ENCODE measurements at regions not wholly inside any gene's neighbourhood (a gene's known extent, or its start where the extent isn't known, plus 50 kb on each side); places are given as distances from the start of the nearest gene placed in this dataset.

GRCh38 chr10:130363051-130363450, 226.9 kb downstream of the GLRX3 start:
- no peaks in the 10 kb centered on the region for H3K36me3 ChIP-seq
- H3K27me3 ChIP-seq, result no peaks in the 10 kb centered on the region
- TF ChIP-seq CTCF (IDR thresholded peaks at IDR 0.05), result no peak
- no peak overlapping the region for H3K27ac ChIP-seq
- no peak overlapping the region for H3K4me3 ChIP-seq
- intact Hi-C loops (cut with DNase I), result no loop called here
- no peaks in the 10 kb centered on the region for H3K4me1 ChIP-seq
- no peak overlapping the region for H3K9ac ChIP-seq (ENCODE audit: low read depth in 2 of 2, low read length in 2 of 2)
- H3K9me3 ChIP-seq, result no peaks in the 10 kb centered on the region
- DNase-seq, result no peak

- Histone ChIP-seq H3K9me3 (no peaks in the 10 kb centered on the region), H3K9ac (ENCODE audit: low read depth in 2 of 2, low read length in 2 of 2) (no peak overlapping the region), H3K4me3 (no peak overlapping the region), H3K36me3 (no peaks in the 10 kb centered on the region), H3K4me1 (no peaks in the 10 kb centered on the region), H3K27ac (no peak overlapping the region), H3K27me3 (no peaks in the 10 kb centered on the region)
- no peak for TF ChIP-seq CTCF (IDR thresholded peaks at IDR 0.05)
- intact Hi-C loops (cut with DNase I), result no loop called here
- DNase-seq, result no peak
These were observed 227.8 kb downstream of the GLRX3 start for GRCh38 chr10:130363899-130364445.

GRCh38 chr10:130364631-130365411, 228.6 kb downstream of the GLRX3 start:
- H3K9ac ChIP-seq (ENCODE audit: low read depth in 2 of 2, low read length in 2 of 2), result no peak overlapping the region
- no peak for DNase-seq
- no peaks in the 10 kb centered on the region for H3K36me3 ChIP-seq
- TF ChIP-seq CTCF (IDR thresholded peaks at IDR 0.05), result no peak
- H3K9me3 ChIP-seq, result no peaks in the 10 kb centered on the region
- no peak overlapping the region for H3K27ac ChIP-seq
- H3K4me3 ChIP-seq, result no peak overlapping the region
- no peaks in the 10 kb centered on the region for H3K4me1 ChIP-seq
- H3K27me3 ChIP-seq, result no peaks in the 10 kb centered on the region
- intact Hi-C loops (cut with DNase I), result no loop called here

- no peaks in the 10 kb centered on the region for H3K4me1 ChIP-seq
- no peak overlapping the region for H3K4me3 ChIP-seq
- no peaks in the 10 kb centered on the region for H3K9me3 ChIP-seq
- intact Hi-C loops (cut with DNase I), result no loop called here
- no peak for TF ChIP-seq CTCF (IDR thresholded peaks at IDR 0.05)
- H3K36me3 ChIP-seq, result no peaks in the 10 kb centered on the region
- no peak overlapping the region for H3K9ac ChIP-seq (ENCODE audit: low read depth in 2 of 2, low read length in 2 of 2)
- no peaks in the 10 kb centered on the region for H3K27me3 ChIP-seq
- no peak for DNase-seq
- no peak overlapping the region for H3K27ac ChIP-seq
These were observed 232.8 kb downstream of the GLRX3 start for GRCh38 chr10:130368761-130369560.

- no peaks in the 10 kb centered on the region for H3K9me3 ChIP-seq
- no peaks in the 10 kb centered on the region for H3K36me3 ChIP-seq
- no peaks in the 10 kb centered on the region for H3K27me3 ChIP-seq
- no peak overlapping the region for H3K9ac ChIP-seq (ENCODE audit: low read depth in 2 of 2, low read length in 2 of 2)
- TF ChIP-seq CTCF (IDR thresholded peaks at IDR 0.05), result no peak
- no peak overlapping the region for H3K27ac ChIP-seq
- H3K4me1 ChIP-seq, result no peaks in the 10 kb centered on the region
- intact Hi-C loops (cut with DNase I), result no loop called here
- DNase-seq, result no peak
- H3K4me3 ChIP-seq, result no peak overlapping the region
These were observed 233.6 kb downstream of the GLRX3 start for GRCh38 chr10:130369645-130370381.
